GM19324 (cell line): ENCODE measurements at regions not wholly inside any gene's neighbourhood (a gene's known extent, or its start where the extent isn't known, plus 50 kb on each side); places are given as distances from the start of the nearest gene placed in this dataset.
A peak's percentile ranks its signal among the peaks of the same experiment; 100 is the strongest.

Experiments
- ATAC-seq: cut with Tn5 transposase; IDR thresholded peaks from one replicate; pipeline ENCODE4 v1.9.1; 2021; ENCODE audit warnings: mild to moderate bottlenecking, moderate library complexity; ENCODE audit not compliant: unreplicated experiment, low FRiP score

DNA sequence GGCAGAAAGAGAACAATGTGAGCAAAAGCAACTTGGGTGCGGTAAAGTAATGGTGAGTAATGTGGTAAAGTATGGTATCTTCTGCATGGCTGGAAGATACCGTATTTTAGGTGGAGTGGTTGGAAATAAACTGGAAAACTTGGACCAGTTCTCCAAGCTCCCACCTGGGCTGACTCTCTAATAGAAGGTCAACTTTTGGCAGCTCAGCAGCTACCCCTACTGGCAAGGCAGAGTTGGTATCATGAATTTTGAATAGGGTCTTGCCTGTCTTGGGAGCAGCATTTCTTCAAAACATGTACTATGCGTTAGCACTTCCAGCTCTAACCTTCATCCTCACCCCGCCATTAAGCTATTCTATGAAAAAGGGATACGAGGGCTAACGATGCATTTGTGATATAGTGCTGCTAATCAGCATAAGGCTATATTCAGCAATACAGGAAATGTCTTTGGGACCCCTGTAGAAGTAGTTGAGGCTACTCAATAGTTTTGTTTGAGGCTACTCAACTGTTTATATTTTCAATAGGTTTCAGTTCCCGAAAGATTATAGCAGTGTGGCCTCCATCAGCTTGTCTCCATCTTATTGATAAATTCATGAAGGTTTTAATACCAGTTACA lies 276.3 kb upstream of the FAR2 start:
- peak; percentile 48 for ATAC-seq

DNA sequence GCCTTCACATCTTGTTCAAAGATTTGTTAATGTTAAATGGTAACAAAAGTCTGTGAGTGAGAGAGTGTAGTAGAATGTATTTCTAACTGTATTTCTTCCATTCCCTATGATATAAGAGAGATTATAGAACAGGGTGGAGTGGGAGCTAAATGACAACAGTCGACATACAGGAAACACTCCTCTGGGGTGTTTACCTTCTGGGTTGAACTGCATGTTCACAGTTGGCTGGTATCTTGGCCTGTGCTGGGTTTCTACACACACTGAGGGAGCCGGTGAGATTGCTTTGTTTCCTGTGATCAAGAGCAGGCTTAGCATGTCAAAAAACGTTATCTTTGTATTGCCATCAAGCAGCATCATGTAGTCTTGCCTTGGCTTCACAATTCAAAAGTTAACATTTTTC lies 274.3 kb upstream of the FAR2 start:
- no peak for ATAC-seq

DNA sequence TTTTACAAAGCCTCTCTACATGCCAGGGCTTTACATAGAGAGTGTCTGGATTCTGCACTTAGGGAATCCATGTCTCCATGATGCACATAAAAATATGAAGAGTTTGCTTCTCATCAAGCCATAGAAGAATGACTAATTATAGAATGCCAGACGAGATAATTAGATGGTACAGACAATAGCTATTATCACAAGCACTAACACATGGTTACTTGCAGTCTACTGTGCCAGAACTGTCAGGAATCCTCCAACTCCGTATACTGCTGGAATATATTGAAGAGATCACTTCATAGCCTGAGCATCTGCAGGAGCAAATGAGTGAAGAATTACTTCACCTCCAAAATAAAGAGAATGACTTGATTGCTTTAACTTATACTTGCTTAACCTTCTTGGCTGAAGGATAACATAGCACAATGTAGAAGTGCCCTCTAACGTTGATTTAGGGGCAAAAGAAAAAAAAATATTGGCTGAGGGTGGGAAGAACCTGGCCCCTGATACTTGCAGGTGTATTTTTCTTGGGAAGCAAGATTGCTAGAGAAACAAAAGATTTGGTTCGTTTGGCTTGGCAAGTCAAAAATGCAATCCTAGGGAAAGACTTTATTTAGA lies 272.8 kb upstream of the FAR2 start:
- ATAC-seq: no peak

DNA sequence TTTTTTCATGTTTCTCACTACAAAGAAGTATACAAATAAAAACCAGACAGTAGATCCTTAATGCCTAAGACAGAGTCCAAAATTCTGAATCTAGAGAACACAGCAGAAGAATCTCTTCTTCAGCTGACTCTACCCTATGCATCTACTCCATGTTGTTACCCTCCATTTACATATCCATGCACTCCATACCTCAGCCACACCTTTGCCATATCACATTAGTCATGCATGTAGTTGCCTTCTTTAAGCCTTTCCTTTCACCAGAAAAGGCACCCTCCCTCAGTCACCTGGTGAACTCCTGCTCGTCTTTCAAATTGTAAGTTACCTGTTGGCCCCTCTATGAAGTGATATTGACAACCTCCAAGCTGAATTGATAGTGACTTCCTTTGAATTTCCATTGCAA lies 271.2 kb upstream of the FAR2 start:
- ATAC-seq: no peak

DNA sequence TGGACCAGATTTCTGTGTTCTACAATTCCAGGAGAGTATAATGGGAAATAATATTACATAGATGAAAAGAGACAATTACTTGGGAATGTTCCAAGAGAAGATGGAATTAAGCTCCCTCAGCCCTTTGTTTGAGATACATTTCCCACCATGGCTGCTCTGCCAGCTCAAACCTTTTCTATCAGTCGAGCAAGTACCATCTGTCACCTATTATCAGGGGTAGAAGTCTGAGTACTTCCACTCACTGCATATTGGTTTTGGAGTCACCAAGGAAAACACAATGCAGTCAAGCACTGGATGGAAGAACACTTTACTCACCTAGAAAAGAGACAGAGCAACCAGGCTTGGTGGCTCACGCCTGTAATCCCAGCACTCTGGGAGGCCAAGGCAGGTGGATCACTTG lies 270.4 kb upstream of the FAR2 start:
- no peak for ATAC-seq

DNA sequence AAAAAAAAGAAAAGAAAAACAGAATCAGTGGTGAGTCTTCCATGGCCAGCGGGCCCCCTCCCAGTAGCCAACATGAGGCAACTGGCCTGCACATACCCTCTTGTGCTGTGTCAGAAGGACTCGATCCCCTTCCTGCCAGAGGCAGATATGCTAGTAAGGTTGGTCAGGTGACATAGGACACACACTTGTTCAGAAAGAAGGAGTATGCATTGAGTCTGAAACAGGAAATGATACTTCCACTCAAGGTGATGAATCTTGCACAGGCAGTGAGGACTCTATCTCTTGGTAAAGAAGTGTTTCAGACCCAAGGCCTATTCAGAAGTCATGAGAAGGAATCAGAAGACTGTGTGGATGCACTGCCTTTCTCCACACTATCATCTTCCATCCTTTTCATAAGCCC lies 269.7 kb upstream of the FAR2 start:
- no peak for ATAC-seq

DNA sequence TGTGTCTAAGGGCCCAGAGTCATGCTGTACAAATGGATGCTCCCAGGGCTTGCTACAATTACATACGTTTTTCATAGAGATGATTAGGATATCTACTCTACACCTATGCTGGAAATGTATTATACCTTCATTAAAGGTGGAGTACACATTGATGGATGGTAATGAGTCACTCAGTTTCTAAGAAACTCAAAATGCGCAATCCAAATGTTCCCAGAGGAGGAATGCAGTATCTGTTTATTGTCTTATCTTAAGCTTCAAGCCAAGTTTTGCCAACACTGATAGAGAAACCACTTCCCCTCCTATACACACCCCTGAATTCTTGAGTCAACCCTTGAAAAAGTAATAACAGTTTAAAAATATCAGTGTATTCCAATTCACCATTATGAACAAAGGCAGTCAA lies 266.6 kb upstream of the FAR2 start:
- no peak for ATAC-seq

DNA sequence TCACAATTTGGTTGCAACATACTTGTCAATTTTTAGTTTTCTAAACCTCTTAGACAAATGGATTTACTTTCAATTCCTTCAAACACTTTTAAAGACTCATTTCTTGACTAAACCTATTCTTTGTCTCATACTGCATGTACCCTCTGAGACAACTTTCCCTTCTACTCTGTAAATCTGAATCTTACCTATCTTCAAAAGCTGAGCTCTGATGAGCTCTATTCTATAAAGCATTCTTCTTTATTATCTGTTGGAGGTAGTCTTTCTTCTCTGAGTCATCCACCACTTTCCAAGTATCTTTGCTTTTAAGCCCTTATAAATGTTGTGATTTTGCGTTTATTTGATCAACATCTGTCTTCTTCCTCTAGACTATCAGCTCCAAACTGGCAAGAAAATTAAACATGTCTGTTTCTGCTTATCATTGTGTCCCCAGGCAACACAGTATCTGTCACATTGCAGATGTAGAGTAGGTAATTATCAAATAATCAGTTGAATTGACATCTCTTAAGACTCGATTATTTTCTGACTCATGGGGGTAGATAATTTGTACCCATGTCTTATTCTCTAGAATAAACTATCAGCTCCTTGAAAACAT lies 265.6 kb upstream of the FAR2 start:
- ATAC-seq: no peak

DNA sequence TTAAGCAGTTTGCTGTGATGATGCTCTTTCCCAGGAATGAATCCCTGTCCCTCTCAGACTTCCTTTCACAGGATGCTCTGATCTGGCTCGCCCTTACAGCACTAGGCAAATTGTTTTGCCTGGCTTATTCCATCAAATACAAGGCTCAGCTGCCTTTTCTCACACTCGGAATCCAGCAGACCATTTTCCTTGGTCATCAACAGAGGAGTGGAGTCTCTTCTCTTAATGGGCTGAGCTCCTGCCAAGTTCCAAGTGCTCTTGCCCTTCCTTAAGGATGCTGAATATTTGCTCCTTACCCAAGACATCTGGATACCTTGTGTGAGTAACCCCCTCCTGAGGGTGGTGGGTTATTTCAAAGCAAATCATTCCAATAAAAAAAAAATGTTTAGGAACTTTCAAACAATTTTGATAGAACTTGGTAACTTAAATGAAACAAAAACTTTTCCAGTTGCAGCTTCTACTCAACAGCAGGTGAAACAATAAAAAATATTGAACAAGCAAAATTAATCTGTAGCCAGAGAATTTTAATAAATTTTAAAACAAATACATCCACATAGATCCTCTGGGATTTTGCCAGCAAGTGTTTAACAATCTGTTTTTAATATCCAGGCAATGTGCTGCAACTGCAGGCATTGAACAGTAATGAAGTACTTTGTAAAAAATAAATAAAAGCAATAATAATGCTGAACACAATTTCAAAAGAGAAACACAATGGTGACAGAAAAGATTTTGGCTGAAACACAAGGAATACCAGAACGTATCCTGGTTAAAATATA lies 264.0 kb upstream of the FAR2 start:
- no peak for ATAC-seq

DNA sequence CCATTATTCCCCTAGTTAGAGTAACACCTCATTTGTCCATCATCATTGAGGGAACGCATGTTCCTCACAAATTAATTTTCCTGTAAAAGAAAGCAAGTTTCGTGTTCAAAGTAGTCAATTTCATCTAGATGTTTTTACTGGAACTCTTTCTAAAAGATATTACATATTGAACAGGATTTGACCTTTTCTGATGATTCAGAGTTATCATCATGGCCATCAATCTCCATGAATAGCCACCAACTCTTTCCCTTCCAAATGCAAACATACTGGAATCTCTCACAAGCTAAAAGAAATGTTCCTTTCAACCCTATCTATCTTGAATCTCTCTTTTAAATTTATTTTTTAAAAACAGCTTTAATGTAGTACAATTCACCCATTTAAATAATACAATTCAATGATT lies 263.1 kb upstream of the FAR2 start:
- ATAC-seq: no peak

DNA sequence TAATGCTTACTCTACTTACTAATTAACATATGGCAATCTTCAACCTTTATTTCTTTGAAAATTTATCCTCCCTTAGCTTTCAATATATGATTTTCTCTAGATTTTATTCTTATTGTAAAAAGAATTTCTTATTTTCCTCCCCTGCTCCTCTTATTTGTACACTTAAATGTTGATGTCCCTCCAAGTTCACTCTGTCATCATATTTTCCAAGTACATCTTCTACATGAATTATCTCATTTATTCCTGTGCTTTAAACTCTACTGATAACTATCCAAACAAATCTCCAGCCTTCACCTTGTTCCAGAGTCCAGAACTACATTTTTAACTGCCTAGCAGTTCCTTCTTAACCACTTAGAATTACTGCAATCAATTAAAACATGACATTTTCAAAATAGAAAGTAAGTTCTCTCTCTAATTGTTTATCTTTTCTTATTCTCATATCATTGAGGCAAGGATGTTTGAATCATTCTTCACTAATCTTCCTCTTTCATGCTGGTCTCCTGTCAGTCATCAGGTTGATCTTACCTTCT lies 261.6 kb upstream of the FAR2 start:
- no peak for ATAC-seq

DNA sequence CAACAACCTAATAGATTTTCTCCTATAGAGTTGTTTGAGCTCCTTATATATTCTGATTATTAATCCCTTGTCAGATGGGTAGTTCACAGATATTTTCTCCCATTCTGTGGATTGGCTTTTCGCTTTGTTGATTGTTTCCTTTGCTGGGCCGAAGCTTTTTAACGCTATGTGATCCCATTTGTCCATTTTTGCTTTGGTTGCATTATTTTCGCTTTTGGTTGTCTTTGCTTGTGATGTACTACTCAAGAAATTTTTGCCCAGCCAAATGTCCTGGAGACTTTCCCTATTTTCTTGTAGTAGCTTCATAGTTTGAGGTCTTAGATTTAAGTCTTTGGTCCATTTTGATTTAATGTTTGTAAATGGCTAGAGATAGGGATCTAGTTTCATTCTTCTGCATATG lies 258.4 kb upstream of the FAR2 start:
- ATAC-seq: no peak

DNA sequence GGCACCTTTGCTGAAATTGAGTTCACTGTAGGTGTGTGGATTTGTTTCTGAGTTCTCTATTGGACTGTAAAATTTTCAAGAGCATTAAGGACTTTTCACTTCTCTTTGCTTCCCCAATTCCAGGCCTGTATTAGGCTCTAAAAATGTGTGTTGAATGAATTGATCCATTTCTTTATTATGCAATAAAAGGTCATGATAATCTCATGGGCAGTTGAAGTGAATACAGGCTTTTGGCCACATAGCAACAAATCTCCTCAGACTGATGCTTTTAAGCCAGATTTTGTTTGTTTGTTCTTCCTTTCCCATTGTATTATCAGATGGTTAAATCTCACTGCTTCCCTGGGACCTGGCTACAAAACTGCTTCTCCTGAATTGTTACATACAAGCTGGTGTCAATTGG lies 258.0 kb upstream of the FAR2 start:
- ATAC-seq: no peak

DNA sequence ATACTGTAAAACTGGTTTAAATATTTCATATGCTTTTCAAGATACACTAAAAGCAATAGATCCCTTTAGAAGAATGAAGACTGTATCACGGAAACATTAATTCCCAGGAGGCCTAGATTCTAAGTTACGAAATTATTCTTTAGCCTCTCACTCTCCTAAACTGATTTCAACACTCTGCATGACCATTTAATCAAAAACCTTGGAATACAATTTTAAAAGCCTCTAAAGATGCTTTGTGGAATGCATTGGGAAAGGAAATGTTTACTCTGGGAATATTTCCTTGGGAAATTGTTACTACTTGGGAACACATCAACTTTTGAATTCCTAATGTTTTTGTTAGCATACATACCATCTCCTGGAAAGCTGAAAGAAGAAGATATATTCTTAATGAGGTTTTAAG lies 255.7 kb upstream of the FAR2 start:
- no peak for ATAC-seq

DNA sequence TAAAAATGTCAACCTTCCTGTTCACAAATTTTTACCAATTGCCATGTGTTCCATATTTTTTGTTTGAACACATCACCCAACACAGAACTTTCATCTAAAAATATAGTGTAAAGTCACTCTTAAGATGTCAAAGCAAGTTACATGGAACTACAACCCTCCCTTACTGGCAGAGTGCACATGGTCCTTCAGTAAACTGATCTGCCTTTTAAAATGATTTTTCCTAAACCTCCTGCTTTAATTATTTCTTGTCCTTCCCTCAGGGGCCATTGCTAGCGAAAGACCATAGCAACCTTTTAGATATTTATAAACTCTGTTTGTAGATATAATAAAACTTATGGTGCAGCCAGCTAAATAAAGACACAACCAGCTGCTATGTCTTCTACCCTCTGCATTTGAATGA lies 255.2 kb upstream of the FAR2 start:
- no peak for ATAC-seq

DNA sequence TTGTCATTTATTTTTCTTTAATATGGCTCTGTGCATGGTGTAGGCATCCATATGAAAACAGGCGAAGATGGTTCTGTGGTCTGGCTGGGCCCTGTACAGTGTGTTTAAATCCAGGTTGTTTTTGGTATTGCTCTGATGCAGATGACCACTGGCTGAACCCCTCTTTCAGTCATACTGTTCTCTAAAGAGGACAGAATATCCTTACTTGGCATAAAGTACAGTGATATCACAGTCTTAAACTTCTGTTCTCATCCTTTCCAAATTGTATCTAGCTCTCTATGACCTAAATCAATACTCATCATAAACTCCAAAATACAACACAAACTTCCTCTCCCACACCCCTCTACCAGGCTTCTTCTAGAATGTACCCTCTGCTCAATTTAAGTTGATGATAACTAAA lies 252.7 kb upstream of the FAR2 start:
- no peak for ATAC-seq

DNA sequence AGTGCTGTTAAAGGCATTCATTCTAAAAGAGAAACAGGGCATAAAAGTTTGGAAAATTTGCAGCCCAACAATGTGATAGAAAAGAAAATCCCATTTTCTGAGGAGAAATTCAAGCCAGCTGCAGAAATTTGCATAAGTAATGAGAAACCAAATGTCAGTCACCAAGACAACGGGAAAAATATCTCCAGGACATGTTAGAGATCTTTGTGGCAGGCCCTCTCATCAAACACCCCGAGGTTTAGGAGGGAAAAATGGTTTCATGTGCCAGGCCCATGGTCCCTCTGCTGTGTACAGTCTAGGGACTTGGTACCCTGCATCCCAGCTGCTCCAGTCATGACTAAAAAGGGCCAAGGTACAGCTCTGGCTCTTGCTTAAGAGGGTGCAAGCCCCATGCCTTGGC lies 251.0 kb upstream of the FAR2 start:
- no peak for ATAC-seq

DNA sequence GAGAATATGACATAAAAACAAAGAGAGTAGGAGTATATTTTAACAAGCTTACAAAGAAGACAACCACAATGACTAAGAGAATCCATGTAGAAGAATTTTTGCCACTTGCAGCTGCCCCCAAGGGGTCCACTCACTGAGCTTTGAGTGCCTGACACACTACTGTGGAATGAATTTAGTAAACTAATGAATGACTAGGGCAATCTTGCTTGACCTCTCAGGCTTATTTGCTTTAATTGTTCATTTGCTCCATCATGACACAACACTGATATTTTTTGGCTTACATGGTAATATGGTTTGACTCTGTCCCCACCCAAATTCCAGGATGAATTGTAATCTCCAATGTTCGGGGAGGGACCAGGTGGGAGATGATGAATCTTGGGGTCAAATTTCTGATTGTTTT lies 249.1 kb upstream of the FAR2 start:
- no peak for ATAC-seq

DNA sequence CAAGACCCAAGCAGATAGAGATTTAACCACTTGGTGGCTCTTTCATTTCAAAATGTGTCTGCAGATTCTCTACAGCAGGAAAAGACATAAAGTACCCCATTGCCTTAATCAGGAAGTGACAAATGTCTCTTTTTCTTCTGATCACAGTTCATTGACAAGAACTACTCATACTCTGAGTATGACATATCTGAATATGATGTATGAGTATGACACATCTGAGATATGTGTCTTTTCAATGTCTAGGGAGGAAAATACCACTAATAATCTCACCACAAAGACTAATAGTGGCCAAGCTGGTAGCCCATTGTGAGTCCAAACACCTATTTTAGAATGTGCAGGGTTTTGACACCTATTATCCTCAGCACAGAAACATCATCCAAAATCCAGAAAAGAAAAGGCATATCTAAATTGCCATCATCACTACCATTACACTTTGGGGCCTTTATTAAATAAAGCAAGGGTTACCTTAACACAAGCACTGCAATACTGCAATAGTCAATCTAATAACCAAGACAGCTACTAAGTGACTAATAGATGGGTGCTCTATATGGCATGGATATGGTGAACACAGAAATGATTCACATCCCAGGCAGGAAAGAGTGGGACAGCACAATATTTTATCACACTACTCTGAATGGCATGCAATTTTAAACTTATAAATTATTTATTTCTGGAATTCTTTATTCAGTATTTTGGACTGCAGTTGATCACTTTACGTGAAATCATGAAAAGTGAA lies 243.7 kb upstream of the FAR2 start:
- no peak for ATAC-seq

DNA sequence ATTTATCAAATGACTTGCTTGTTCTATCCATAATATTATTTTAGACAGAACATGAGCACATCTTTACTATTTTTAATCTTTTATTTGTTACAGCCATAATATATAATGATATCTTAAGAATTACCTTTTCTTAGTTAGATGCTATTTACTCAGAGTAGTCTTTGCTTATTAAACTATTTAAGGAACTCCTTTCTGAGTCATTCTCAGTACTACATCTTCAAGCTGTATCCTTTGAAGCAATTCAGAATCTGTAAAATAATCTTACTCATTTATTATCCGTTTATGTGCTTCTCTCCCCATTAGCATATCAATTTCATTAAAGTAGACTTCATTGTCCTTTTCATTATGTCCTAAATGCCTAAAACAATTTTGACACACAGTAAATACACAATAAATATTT lies 240.4 kb upstream of the FAR2 start:
- ATAC-seq: no peak

DNA sequence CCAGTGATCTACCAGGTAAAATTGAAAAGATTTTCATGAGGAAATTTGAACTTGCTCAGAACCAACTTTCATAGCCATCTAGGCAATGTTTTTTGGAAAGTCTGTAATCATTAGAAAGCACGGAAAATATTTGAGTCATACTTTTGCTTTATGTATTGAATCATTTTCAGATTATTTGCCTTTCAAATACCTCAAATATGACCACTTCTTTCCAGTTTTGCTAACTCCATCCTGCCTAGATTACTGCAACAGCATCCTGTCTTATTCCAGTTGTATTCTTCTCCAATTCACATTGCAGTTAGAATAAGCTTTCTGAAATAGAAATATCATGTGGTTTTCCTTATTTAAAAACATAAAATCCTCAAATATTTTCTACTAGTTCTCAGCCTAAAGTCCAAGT lies 239.8 kb upstream of the FAR2 start:
- ATAC-seq: no peak
